ENCODE measurements at regions not wholly inside any gene's neighbourhood (a gene's known extent, or its start where the extent isn't known, plus 50 kb on each side); places are given as distances from the start of the nearest gene placed in this dataset.

DNA sequence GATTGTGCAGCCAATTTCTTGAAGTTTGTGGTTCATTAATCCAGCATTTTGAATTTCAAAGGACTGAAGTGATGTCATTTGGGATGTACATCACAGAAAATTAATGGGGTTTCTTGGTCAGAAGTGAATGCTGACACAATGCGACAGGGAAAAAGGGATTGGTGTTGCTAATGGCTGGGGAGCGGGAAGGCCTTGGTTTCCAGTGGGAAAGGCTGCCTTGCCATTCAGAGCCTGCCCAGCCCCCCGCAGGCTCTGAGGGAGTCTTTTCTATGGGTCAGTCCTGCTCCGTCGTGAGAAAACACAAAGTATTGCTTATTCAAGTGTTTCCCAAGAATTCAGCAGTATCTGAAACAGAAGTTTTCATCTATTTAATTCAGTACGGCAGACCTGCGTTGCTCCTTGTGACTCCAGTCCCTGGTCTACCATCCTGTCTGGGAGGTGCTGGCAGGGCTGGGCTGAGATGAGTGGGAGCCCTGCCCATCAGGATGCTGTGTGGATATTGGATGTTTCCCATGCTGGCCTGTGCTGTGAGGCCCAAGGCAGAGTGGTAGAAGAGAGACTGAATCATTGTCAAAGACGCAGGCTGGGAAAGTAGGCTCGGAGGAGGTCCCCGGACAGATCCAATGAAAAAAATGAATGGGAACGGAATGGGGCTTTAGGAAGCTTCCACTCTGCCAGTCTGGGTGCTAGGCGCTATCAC lies 111.2 kb upstream of the KLHL25 start:
- no peak for TF ChIP-seq GATA1 (IDR thresholded peaks at IDR 0.05; ENCODE audit: low read depth, low read length)
- TF ChIP-seq POLR2A (IDR thresholded peaks at IDR 0.05; ENCODE audit: low read length), result no peak
- no peak for DNase-seq

- no peak for DNase-seq
- no peak for TF ChIP-seq POLR2A (IDR thresholded peaks at IDR 0.05; ENCODE audit: low read length)
These were observed 111.9 kb upstream of the KLHL25 start for GRCh38 chr15:85906640-85907039.

DNA sequence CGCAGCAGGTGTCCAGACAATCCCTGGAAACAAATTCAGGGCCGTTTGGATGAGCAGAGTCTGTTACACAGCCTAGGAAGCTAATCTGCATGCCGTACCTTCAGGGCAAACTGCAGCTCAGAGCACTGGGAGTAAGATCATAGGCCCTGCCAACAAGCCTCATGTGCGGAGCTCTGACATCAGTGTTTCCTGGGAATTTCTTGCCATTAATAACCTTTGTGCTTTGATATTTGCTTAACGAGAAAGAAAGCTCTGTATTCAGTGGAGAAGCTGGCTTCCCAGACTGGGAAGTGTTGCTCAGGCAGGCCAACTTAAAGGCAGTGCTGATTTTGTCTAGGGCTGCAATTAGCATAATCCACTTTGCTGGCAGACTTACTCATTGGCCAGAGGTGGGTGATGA lies 116.1 kb upstream of the KLHL25 start:
- no peak for DNase-seq
- no peak for TF ChIP-seq POLR2A (IDR thresholded peaks at IDR 0.05; ENCODE audit: low read length)
- TF ChIP-seq GATA1 (IDR thresholded peaks at IDR 0.05; ENCODE audit: low read depth, low read length), result no peak

- DNase-seq, result no peak
These were observed 118.7 kb upstream of the KLHL25 start for GRCh38 chr15:85913461-85913860.

GRCh38 chr15:85920956-85921355 lies 126.2 kb upstream of the KLHL25 start:
- DNase-seq, result no peak
- TF ChIP-seq GATA1 (IDR thresholded peaks at IDR 0.05; ENCODE audit: low read depth, low read length) (no peak), POLR2A (IDR thresholded peaks at IDR 0.05; ENCODE audit: low read length) (no peak)

More at GRCh38 chr15:85913461-85913860, 118.7 kb upstream of the KLHL25 start:
- TF ChIP-seq GATA1 (IDR thresholded peaks at IDR 0.05; ENCODE audit: low read depth, low read length) (no peak), POLR2A (IDR thresholded peaks at IDR 0.05; ENCODE audit: low read length) (no peak)

DNA sequence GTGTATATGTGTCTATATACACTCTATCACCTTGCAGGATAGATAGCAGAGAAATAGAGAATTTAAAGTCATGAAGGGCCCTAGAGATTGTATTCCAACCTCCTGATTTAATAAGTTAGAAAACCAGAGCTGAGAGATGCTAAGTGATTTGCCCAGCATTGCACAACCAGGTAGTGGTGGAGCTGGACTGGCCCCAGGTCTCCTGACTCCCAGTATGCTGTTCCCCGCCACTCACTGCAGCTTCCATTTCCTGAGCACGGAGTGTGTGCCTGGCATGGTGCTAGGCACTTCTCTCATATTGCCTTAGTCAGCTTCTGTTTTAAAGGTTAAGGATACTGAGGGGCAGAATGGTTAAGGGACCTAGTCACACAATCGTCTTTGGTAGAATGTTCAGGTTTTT lies 129.4 kb upstream of the KLHL25 start:
- TF ChIP-seq POLR2A (IDR thresholded peaks at IDR 0.05; ENCODE audit: low read length) (no peak), GATA1 (IDR thresholded peaks at IDR 0.05; ENCODE audit: low read depth, low read length) (no peak)
- DNase-seq, result no peak

DNA sequence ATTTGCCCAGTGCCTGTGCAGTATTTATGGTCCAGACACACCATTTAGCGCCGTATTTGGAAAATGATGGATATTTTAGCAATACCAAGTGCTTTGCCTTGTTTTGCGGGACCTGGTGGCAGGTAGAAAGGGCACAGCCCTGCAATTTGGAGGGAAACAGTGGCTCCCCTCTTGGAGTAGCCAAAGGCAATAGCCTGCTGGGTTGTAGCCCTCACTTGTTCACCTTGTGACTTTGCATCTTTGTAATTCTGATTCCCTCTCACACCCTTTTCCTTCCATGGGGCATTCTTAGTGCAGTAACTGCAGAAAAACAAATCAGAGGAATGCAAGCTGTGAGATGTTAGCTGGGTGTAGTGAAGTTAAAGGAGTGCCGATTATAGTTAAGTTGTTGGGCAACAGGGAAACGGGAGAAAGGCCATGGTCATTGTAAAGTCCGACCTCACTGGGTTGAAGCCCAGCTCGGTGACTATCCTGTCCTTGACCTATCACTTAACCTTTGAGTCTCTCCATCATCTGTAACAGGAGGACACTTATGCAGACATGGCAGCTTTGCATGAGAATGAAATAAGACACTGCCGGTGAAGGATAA lies 131.0 kb upstream of the KLHL25 start:
- TF ChIP-seq GATA1 (IDR thresholded peaks at IDR 0.05; ENCODE audit: low read depth, low read length) (no peak), POLR2A (IDR thresholded peaks at IDR 0.05; ENCODE audit: low read length) (no peak)
- DNase-seq, result no peak

GRCh38 chr15:85926834-85927233 lies 132.1 kb upstream of the KLHL25 start:
- no peak for TF ChIP-seq POLR2A (IDR thresholded peaks at IDR 0.05; ENCODE audit: low read length)
- no peak for TF ChIP-seq GATA1 (IDR thresholded peaks at IDR 0.05; ENCODE audit: low read depth, low read length)
- DNase-seq, result no peak

DNA sequence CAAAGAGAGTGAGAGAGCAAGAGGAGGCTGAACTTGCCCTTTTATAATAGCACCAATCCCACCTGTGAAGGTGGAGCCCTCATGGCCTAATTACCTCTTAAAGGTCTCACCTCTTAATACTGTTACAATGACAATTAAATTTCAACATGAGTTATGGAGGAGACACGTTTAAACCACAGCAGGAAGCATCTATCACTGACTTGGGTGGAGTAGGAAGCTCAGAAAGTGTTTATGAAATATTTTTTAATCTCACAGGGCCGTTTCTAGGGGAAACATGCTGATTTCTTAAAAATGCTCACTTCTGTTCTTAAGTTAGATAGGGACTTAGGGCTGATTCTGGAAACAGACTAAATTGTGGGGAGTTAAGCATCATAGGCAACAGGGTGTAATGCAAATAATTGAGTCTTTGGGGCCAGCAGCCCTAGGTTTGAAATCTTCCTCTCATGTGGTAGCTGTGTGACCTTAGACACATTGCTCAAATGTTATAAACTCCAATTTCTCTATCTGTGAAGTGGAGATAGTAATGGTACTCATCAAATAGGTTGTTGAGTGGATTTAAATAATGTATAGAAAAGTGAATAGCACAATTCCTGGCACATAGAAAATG lies 133.3 kb upstream of the KLHL25 start:
- DNase-seq, result no peak
- no peak for TF ChIP-seq POLR2A (IDR thresholded peaks at IDR 0.05; ENCODE audit: low read length)

DNA sequence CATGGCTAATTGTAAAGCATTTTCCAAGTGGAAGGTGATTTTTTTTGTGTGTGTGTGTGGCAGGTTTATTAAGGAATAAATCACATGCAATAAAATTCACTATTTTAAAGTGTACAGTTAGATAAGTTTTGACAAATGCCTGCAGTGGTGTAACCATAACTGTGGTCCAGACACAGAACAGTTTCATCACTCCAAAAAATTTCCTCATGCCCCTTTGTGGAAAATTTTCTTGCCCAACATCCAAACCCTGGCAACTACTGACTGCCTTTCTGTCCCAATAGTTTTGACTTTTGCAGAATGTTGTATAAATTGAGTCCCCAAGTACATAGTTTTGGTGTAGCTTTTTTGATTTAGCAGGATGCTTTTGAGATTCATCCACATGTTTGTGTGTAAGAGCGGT lies 135.1 kb upstream of the KLHL25 start:
- DNase-seq, result no peak
- TF ChIP-seq POLR2A (IDR thresholded peaks at IDR 0.05; ENCODE audit: low read length), result no peak
- TF ChIP-seq GATA1 (IDR thresholded peaks at IDR 0.05; ENCODE audit: low read depth, low read length), result no peak

DNA sequence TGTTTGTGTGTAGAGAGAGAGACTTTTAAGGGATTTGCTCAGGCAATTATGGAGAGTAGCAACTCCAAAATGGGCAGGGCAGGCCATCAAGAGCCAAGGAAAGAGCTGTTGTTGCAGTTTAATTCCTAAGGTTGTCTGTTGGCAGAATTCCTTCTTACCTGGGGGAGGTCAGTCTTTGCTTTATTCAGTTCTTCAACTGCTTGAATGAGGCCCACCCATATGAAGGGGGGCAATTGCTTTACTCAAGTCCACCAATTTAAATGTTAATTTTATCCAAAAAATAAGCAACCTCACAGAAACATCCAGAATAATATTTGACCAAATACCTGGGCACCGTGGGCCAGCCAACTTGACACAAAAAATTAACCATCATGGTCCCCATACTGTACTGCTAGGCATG lies 137.7 kb upstream of the KLHL25 start:
- no peak for DNase-seq
- no peak for TF ChIP-seq GATA1 (IDR thresholded peaks at IDR 0.05; ENCODE audit: low read depth, low read length)
- no peak for TF ChIP-seq POLR2A (IDR thresholded peaks at IDR 0.05; ENCODE audit: low read length)

DNA sequence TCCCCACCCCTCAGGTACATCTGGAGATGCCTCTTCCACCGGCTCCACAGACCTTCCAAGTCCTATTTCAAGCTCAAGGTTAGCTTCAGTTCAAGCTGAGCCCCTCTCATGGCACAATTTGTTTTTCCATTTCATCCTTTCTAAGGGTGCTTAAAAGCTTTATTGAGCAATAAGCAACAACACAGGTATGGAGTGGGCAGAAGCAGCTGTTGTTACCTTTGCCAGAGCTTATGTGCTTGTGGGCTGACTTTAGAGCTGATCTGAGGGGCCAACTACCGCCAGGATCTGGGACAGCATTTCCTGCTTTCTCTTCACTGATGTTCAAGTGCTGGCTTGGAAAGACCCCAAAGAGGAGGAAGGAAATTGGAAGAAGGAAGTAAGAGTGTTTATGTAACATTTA lies 140.0 kb upstream of the KLHL25 start:
- TF ChIP-seq POLR2A (IDR thresholded peaks at IDR 0.05; ENCODE audit: low read length), result no peak
- no peak for TF ChIP-seq GATA1 (IDR thresholded peaks at IDR 0.05; ENCODE audit: low read depth, low read length)

DNA sequence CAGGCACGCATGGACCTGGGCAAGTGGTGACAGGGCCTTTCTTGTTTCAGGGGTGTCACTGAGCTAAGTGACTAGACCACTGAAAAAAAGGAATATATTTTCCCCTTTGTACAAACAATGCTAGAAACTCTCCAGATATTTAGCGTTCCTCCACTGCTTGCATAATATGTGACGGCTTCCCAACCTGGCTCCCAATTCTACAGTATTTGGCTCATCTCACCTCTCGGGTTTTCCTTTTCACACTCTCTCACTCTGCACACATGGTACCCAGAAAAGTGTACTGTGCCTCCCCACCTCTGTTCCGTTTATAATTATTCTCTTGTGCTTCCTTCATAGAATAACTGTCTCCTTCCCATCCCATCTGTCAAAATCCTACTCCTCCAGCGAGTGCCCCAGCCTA lies 140.5 kb upstream of the KLHL25 start:
- TF ChIP-seq GATA1 (IDR thresholded peaks at IDR 0.05; ENCODE audit: low read depth, low read length), result no peak
- no peak for DNase-seq

More for the DNA sequence above, 140.0 kb upstream of the KLHL25 start:
- DNase-seq, result no peak

DNA sequence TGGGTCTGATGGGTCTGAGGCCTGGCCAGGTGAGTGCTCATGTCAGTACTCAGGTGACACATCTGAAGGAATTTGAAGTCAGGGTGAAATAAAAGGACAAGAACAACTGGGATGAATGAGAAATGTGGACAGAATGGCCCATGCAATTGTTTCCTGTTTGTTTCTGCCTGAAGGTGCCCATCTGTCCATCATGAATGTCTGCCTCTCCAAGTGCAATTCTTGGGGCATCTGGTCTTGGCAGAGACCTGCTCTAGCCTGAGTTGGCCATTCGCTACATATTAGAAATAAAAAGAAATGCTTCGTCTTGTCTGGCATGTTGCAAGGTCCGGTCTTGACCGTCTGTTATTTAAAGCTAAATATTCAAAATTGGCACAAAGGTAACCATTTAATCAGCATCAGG lies 142.0 kb upstream of the AGBL1 start:
- TF ChIP-seq GATA1 (IDR thresholded peaks at IDR 0.05; ENCODE audit: low read depth, low read length) (no peak), POLR2A (IDR thresholded peaks at IDR 0.05; ENCODE audit: low read length) (no peak)
- DNase-seq, result no peak

DNA sequence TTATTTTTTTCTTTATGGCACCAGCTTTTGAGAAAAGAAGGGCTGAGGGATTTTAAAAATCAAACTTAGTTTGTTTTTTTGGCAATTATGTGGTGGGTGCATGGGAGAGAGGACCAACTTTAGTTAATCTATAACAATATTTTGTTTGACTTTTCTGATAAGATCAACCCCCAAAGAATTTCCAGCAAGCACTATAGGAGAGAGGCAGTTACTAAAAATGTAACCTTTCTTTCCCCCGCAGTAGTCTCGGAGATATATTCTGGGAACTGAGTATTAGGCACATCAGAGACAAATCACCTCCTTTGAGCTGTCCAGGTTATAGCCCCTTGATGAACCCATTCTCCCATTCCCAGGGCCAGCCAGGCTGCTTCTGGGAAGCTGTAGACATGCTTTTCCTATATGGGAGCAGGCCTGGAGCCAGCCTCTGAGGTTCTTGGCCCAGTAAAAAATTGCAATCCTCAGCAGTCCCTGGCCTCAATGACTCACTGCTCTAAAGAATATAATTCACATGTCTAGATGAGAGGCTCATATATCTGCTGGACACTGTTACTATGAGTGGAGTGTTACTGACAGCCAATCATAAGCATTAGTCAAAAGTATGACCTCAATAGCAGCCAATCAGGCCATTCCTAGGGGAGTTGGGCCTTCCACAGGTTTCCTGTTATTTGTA lies 138.3 kb upstream of the AGBL1 start:
- no peak for TF ChIP-seq GATA1 (IDR thresholded peaks at IDR 0.05; ENCODE audit: low read depth, low read length)
- no peak for TF ChIP-seq POLR2A (IDR thresholded peaks at IDR 0.05; ENCODE audit: low read length)
- DNase-seq, result no peak

All from erythroblast (primary cell).